ENCODE measurements at regions not wholly inside any gene's neighbourhood (a gene's known extent, or its start where the extent isn't known, plus 50 kb on each side); places are given as distances from the start of the nearest gene placed in this dataset.

- no peak overlapping the region for H3K27ac ChIP-seq (ENCODE audit: low read depth, low read length)
- TF ChIP-seq CTCF (IDR thresholded peaks at IDR 0.05; ENCODE audit: low read depth, low read length): no peak
- POLR2A ChIA-PET: no interaction called here
- H3K4me3 ChIP-seq (ENCODE audit: low read depth, low read length): no peak overlapping the region
- DNase-seq (ENCODE audit: low read depth, low spot score): no peak
- CTCF ChIA-PET: no interaction called here
- H3K27me3 ChIP-seq (ENCODE audit: control insufficient read depth, insufficient read depth, low read length): peaks cover 8% of the 10 kb centered on the region
- no peaks in the 10 kb centered on the region for H3K9me3 ChIP-seq (ENCODE audit: control insufficient read depth, insufficient read depth, low read length)
Observed at GRCh38 chr1:228821252-228821651, 86.0 kb downstream of the RHOU start.

DNA sequence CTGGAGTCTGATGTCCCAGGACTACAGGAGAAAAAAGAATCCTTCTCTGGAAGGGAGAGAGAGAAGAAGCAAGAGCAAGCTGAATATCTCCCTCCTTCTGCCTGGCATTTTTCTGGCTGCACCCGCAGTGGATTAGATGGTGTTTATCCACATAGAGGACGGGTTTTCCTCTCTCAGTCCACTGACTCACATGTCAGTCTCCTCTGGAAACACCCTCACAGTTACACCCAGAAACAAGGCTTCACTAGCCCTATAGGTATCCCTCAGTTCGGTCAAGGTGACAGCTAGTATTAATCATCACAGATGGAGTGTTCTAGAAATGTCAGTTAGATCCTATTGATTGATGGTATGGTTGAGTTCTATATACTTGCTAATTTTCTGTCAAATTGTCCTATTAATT lies 87.9 kb downstream of the RHOU start:
- peaks cover 10% of the 10 kb centered on the region for H3K27me3 ChIP-seq (ENCODE audit: control insufficient read depth, insufficient read depth, low read length)
- POLR2A ChIA-PET: no interaction called here
- no peaks in the 10 kb centered on the region for H3K9me3 ChIP-seq (ENCODE audit: control insufficient read depth, insufficient read depth, low read length)
- H3K4me3 ChIP-seq (ENCODE audit: low read depth, low read length): no peak overlapping the region
- no peak overlapping the region for H3K27ac ChIP-seq (ENCODE audit: low read depth, low read length)
- DNase-seq (ENCODE audit: low read depth, low spot score): no peak
- TF ChIP-seq CTCF (IDR thresholded peaks at IDR 0.05; ENCODE audit: low read depth, low read length): no peak
- CTCF ChIA-PET: no interaction called here

- Histone ChIP-seq H3K4me3 (ENCODE audit: low read depth, low read length) (no peak overlapping the region), H3K27me3 (ENCODE audit: control insufficient read depth, insufficient read depth, low read length) (peaks cover 13% of the 10 kb centered on the region), H3K27ac (ENCODE audit: low read depth, low read length) (no peak overlapping the region), H3K9me3 (ENCODE audit: control insufficient read depth, insufficient read depth, low read length) (no peaks in the 10 kb centered on the region)
- DNase-seq (ENCODE audit: low read depth, low spot score): no peak
- no peak for TF ChIP-seq CTCF (IDR thresholded peaks at IDR 0.05; ENCODE audit: low read depth, low read length)
- CTCF ChIA-PET: no interaction called here
- POLR2A ChIA-PET: interaction anchor here (0.6 kb wide), 1 partner anchor 276 kb away, joined by 4 read pairs; no protein-coding TSS in a partner anchor
Observed at GRCh38 chr1:228824366-228824765, 89.1 kb downstream of the RHOU start.

DNA sequence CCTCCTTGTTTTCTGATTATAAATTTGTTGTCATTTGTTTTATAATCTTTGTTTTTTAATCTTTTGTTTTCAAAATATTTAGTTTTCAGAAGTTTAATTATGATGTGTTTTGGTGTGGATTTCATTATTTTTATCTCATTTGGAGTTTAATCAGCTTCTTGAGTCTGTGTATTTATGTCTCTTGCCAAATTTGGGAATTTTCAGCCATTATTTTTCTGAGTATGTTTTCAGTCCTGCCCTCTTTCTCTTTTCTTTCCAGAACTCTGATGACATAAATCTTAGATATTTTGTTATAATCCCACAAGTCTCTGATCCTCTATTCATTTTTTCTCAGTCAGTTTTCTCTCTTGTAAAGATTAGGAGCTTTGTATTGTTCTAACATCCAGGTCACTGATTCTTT lies 89.8 kb downstream of the RHOU start:
- DNase-seq (ENCODE audit: low read depth, low spot score): no peak
- ChIA-PET POLR2A (interaction anchor here (0.6 kb wide), 1 partner anchor 276 kb away, joined by 4 read pairs; no protein-coding TSS in a partner anchor), CTCF (no interaction called here)
- Histone ChIP-seq H3K4me3 (ENCODE audit: low read depth, low read length) (no peak overlapping the region), H3K27ac (ENCODE audit: low read depth, low read length) (no peak overlapping the region), H3K9me3 (ENCODE audit: control insufficient read depth, insufficient read depth, low read length) (no peaks in the 10 kb centered on the region; the same call in 1 of the 2 replicates), H3K27me3 (ENCODE audit: control insufficient read depth, insufficient read depth, low read length) (peaks cover 13% of the 10 kb centered on the region)
- TF ChIP-seq CTCF (IDR thresholded peaks at IDR 0.05; ENCODE audit: low read depth, low read length): no peak

GRCh38 chr1:228825840-228826484 lies 90.7 kb downstream of the RHOU start:
- ChIA-PET CTCF (interaction anchor here (1.0 kb wide), 1 partner anchor 401 kb away, joined by 3 read pairs; no protein-coding TSS in a partner anchor), POLR2A (no interaction called here)
- H3K9me3 ChIP-seq (ENCODE audit: control insufficient read depth, insufficient read depth, low read length): no peaks in the 10 kb centered on the region; the same call in 1 of the 2 replicates
- peaks cover 13% of the 10 kb centered on the region for H3K27me3 ChIP-seq (ENCODE audit: control insufficient read depth, insufficient read depth, low read length)
- H3K27ac ChIP-seq (ENCODE audit: low read depth, low read length): peak overlapping the region; percentile 21
- no peak overlapping the region for H3K4me3 ChIP-seq (ENCODE audit: low read depth, low read length)
- no peak for DNase-seq (ENCODE audit: low read depth, low spot score)
- no peak for TF ChIP-seq CTCF (IDR thresholded peaks at IDR 0.05; ENCODE audit: low read depth, low read length)

Data from AG04450 (cell line).